GM23338 (cell line): ENCODE measurements at regions not wholly inside any gene's neighbourhood (a gene's known extent, or its start where the extent isn't known, plus 50 kb on each side); places are given as distances from the start of the nearest gene placed in this dataset.

Source experiments
- ATAC-seq: fragments of 200-7000 bp; cut with Tn5 transposase; 3 replicates; pipeline ENCODE4 v1.9.1; 2020
- DNase-seq: peaks from one replicate; pipeline ENCODE4 v3.0.0-alpha.2; 2015; ENCODE audit warnings: low spot score
- H2AFZ ChIP-seq: fragments of 200-600 bp; sonication (generic); 2 replicates; pipeline ENCODE4 v1.8.0; 2016; ENCODE audit warnings: antibody characterized with exemption, mild to moderate bottlenecking, moderate library complexity
- H3F3A ChIP-seq: fragments of 200-600 bp; sonication (generic); replicated peaks from 2 replicates; pipeline ENCODE4 v1.8.0; 2017; ENCODE audit warnings: antibody characterized with exemption, mixed run types, low read depth
- H3K27ac ChIP-seq: fragments of 200-600 bp; sonication (generic); 2 replicates; pipeline ENCODE4 v1.6.1; 2016; ENCODE audit warnings: low read depth
- H3K27me3 ChIP-seq: fragments of 200-600 bp; sonication (generic); 2 replicates; pipeline ENCODE4 v1.8.0; 2016; ENCODE audit warnings: mild to moderate bottlenecking, mixed run types, moderate library complexity; ENCODE audit not compliant: insufficient read depth
- H3K36me3 ChIP-seq: fragments of 200-600 bp; sonication (generic); 2 replicates; pipeline ENCODE4 v1.8.0; 2016; ENCODE audit warnings: mild to moderate bottlenecking; ENCODE audit not compliant: insufficient read depth
- H3K4me1 ChIP-seq: fragments of 200-600 bp; sonication (generic); 2 replicates; pipeline ENCODE4 v1.8.0; 2016; ENCODE audit warnings: mild to moderate bottlenecking, moderate library complexity; ENCODE audit not compliant: insufficient read depth
- H3K4me2 ChIP-seq: fragments of 200-600 bp; sonication (generic); 2 replicates; pipeline ENCODE4 v1.7.1; 2017; ENCODE audit warnings: mixed run types
- H3K4me3 ChIP-seq: fragments of 200-600 bp; sonication (generic); 2 replicates; pipeline ENCODE4 v1.6.1; 2016; ENCODE audit warnings: mixed run types
- H3K79me2 ChIP-seq: fragments of 200-600 bp; sonication (generic); replicated peaks from 2 replicates; pipeline ENCODE4 v1.8.0; 2017; ENCODE audit warnings: mild to moderate bottlenecking; ENCODE audit not compliant: insufficient read depth
- H3K9me2 ChIP-seq: fragments of 200-600 bp; sonication (generic); 2 replicates; pipeline ENCODE4 v1.8.0; 2017; ENCODE audit not compliant: insufficient read depth
- H4K20me1 ChIP-seq: fragments of 200-600 bp; sonication (generic); replicated peaks from 2 replicates; pipeline ENCODE4 v1.8.0; 2017; ENCODE audit warnings: mild to moderate bottlenecking; ENCODE audit not compliant: insufficient read depth
- H3K27ac Mint-ChIP-seq: 2 replicates; pipeline ENCODE4 v1.8.0; 2020; ENCODE audit warnings: inconsistent platforms, mild to moderate bottlenecking, moderate library complexity, mixed read lengths
- H3K27me3 Mint-ChIP-seq: 3 replicates; pipeline ENCODE4 v1.8.0; 2022; ENCODE audit warnings: low read depth, mild to moderate bottlenecking, moderate library complexity, mixed read lengths, inconsistent platforms; ENCODE audit not compliant: insufficient read depth, poor library complexity
- H3K36me3 Mint-ChIP-seq: 3 replicates; pipeline ENCODE4 v1.8.0; 2021; ENCODE audit warnings: low read depth, mild to moderate bottlenecking, inconsistent platforms, moderate library complexity, mixed read lengths
- H3K4me1 Mint-ChIP-seq: 3 replicates; pipeline ENCODE4 v1.8.0; 2020; ENCODE audit warnings: mild to moderate bottlenecking, inconsistent platforms, mixed read lengths
- H3K4me3 Mint-ChIP-seq: 3 replicates; pipeline ENCODE4 v1.8.0; 2021; ENCODE audit warnings: moderate library complexity, mild to moderate bottlenecking, inconsistent platforms, mixed read lengths
- H3K9me3 Mint-ChIP-seq: 3 replicates; pipeline ENCODE4 v1.8.0; 2020; ENCODE audit warnings: moderate library complexity, mild to moderate bottlenecking, inconsistent platforms, mixed read lengths
- NANOG ChIP-seq: IDR thresholded peaks from 2 replicates; pipeline ENCODE4 v1.6.1; 2016; ENCODE audit warnings: antibody characterized with exemption, borderline replicate concordance
- POLR2AphosphoS5 ChIP-seq: IDR thresholded peaks from 2 replicates; pipeline ENCODE4 v1.6.1; 2016; ENCODE audit warnings: antibody characterized with exemption, low read depth
- ZNF331 ChIP-seq: fragments of 250-450 bp; sonication (Bioruptor Pico); IDR thresholded peaks from 2 replicates; pipeline ENCODE4 v1.5.0; 2020; ENCODE audit warnings: low read depth, mild to moderate bottlenecking, moderate library complexity
- TF ChIP-seq, protein P1 (sequence below): fragments of 250-450 bp; sonication (Bioruptor Pico); IDR thresholded peaks from 2 replicates; pipeline ENCODE4 v1.5.0; 2020; ENCODE audit warnings: mild to moderate bottlenecking, moderate library complexity
- TF ChIP-seq, protein P2 (sequence below), 2 experiments: fragments of 200-600 bp in 1 of 2; sonication (generic) in 1 of 2; conservative IDR thresholded peaks; 2 replicates each; pipeline versions ENCODE4 v1.5.1 to v1.6.1; 2016 to 2017; ENCODE audit warnings: antibody characterized with exemption in 2 of 2, low read depth in 2 of 2, mild to moderate bottlenecking in 2 of 2, moderate library complexity in 1 of 2

DNA sequence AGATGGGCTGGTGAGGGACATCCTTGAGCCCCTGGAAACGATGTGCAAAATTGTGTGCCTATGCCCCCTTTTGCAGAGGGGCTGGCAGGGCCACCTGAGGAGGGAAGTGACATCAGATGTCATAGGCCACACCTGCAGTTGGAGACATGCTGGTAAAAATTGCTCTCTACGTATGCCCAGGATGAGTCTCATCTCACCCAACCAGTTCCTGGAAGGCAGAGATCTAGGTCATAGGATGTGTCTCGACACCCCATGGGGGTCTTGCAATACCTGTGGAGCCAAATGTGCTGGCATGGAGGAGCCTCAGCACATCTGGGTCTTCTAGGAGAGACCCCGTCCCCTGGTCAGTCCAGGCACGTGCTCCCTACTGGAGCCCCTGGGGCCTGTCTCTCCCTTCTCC, 96.5 kb upstream of the TLE3 start:
- Histone ChIP-seq H4K20me1 (no peaks in the 10 kb centered on the region), H3F3A (no peaks in the 10 kb centered on the region), H2AFZ (no peak overlapping the region), H3K27me3 (no peaks in the 10 kb centered on the region), H3K27ac (no peak overlapping the region), H3K9me2 (no peaks in the 10 kb centered on the region), H3K4me2 (no peak overlapping the region), H3K79me2 (no peaks in the 10 kb centered on the region), H3K4me3 (no peak overlapping the region), H3K36me3 (no peaks in the 10 kb centered on the region), H3K4me1 (peaks cover 7% of the 10 kb centered on the region; the same call in 1 of the 2 replicates)
- Mint-ChIP-seq H3K27me3 (peaks cover 10% of the 10 kb centered on the region), H3K4me1 (peaks cover 47% of the 10 kb centered on the region), H3K9me3 (peaks cover 12% of the 10 kb centered on the region), H3K4me3 (no peak overlapping the region), H3K27ac (no peak overlapping the region), H3K36me3 (peaks cover 4% of the 10 kb centered on the region; the same call in 2 of the 3 replicates)
- ATAC-seq (no peak), DNase-seq (no peak)
- TF ChIP-seq POLR2AphosphoS5 (no peak), ZNF331 (CRISPR knock-in tag) (no peak), NANOG (no peak)
- TF ChIP-seq, protein P1, sequence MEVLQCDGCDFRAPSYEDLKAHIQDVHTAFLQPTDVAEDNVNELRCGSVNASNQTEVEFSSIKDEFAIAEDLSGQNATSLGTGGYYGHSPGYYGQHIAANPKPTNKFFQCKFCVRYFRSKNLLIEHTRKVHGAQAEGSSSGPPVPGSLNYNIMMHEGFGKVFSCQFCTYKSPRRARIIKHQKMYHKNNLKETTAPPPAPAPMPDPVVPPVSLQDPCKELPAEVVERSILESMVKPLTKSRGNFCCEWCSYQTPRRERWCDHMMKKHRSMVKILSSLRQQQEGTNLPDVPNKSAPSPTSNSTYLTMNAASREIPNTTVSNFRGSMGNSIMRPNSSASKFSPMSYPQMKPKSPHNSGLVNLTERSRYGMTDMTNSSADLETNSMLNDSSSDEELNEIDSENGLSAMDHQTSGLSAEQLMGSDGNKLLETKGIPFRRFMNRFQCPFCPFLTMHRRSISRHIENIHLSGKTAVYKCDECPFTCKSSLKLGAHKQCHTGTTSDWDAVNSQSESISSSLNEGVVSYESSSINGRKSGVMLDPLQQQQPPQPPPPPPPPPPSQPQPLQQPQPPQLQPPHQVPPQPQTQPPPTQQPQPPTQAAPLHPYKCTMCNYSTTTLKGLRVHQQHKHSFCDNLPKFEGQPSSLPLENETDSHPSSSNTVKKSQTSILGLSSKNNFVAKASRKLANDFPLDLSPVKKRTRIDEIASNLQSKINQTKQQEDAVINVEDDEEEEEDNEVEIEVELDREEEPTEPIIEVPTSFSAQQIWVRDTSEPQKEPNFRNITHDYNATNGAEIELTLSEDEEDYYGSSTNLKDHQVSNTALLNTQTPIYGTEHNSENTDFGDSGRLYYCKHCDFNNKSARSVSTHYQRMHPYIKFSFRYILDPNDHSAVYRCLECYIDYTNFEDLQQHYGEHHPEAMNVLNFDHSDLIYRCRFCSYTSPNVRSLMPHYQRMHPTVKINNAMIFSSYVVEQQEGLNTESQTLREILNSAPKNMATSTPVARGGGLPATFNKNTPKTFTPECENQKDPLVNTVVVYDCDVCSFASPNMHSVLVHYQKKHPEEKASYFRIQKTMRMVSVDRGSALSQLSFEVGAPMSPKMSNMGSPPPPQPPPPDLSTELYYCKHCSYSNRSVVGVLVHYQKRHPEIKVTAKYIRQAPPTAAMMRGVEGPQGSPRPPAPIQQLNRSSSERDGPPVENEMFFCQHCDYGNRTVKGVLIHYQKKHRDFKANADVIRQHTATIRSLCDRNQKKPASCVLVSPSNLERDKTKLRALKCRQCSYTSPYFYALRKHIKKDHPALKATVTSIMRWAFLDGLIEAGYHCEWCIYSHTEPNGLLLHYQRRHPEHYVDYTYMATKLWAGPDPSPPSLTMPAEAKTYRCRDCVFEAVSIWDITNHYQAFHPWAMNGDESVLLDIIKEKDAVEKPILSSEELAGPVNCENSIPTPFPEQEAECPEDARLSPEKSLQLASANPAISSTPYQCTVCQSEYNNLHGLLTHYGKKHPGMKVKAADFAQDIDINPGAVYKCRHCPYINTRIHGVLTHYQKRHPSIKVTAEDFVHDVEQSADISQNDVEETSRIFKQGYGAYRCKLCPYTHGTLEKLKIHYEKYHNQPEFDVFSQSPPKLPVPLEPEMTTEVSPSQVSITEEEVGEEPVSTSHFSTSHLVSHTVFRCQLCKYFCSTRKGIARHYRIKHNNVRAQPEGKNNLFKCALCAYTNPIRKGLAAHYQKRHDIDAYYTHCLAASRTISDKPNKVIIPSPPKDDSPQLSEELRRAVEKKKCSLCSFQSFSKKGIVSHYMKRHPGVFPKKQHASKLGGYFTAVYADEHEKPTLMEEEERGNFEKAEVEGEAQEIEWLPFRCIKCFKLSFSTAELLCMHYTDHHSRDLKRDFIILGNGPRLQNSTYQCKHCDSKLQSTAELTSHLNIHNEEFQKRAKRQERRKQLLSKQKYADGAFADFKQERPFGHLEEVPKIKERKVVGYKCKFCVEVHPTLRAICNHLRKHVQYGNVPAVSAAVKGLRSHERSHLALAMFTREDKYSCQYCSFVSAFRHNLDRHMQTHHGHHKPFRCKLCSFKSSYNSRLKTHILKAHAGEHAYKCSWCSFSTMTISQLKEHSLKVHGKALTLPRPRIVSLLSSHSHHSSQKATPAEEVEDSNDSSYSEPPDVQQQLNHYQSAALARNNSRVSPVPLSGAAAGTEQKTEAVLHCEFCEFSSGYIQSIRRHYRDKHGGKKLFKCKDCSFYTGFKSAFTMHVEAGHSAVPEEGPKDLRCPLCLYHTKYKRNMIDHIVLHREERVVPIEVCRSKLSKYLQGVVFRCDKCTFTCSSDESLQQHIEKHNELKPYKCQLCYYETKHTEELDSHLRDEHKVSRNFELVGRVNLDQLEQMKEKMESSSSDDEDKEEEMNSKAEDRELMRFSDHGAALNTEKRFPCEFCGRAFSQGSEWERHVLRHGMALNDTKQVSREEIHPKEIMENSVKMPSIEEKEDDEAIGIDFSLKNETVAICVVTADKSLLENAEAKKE (CRISPR knock-in tag): no peak
- TF ChIP-seq, protein P2, sequence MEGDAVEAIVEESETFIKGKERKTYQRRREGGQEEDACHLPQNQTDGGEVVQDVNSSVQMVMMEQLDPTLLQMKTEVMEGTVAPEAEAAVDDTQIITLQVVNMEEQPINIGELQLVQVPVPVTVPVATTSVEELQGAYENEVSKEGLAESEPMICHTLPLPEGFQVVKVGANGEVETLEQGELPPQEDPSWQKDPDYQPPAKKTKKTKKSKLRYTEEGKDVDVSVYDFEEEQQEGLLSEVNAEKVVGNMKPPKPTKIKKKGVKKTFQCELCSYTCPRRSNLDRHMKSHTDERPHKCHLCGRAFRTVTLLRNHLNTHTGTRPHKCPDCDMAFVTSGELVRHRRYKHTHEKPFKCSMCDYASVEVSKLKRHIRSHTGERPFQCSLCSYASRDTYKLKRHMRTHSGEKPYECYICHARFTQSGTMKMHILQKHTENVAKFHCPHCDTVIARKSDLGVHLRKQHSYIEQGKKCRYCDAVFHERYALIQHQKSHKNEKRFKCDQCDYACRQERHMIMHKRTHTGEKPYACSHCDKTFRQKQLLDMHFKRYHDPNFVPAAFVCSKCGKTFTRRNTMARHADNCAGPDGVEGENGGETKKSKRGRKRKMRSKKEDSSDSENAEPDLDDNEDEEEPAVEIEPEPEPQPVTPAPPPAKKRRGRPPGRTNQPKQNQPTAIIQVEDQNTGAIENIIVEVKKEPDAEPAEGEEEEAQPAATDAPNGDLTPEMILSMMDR (conservative IDR thresholded peaks at IDR 0.05; ENCODE audit: low read depth in 2 of 2): no peak
